NCI-H187 (cell line): ENCODE measurements at regions not wholly inside any gene's neighbourhood (a gene's known extent, or its start where the extent isn't known, plus 50 kb on each side); places are given as distances from the start of the nearest gene placed in this dataset.
A peak's percentile ranks its signal among the peaks of the same experiment; 100 is the strongest.
"Not testable (repeated sequence)": the region's sequence is repeated elsewhere in the genome, so short reads cannot be mapped to it uniquely, and the experiment has no call there.

ENCODE experiments used
- DNase-seq, 2 experiments: peaks; one replicate each; lab custom pipeline; 2025; lab: John Stamatoyannopoulos, UW

DNA sequence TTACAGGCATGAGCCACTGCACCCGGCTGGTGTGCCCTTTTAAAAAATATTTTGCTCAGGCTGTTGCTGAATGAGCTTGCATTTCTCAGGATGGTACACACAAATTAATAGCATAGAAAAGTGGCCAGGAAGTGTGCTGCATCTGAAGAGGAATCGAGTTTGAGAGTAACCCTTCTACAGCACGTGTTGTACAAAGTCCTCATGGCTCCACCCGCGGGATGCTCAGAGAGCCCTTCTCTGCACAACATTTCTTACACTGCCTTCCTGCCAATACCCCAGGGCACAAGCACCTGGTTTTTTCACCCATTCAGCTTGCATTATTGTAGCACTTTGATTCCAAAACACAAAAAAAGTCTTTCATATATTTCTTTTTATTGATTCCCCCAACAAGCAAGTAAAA lies 90.1 kb upstream of the NEDD4L start:
- no peak for DNase-seq

DNA sequence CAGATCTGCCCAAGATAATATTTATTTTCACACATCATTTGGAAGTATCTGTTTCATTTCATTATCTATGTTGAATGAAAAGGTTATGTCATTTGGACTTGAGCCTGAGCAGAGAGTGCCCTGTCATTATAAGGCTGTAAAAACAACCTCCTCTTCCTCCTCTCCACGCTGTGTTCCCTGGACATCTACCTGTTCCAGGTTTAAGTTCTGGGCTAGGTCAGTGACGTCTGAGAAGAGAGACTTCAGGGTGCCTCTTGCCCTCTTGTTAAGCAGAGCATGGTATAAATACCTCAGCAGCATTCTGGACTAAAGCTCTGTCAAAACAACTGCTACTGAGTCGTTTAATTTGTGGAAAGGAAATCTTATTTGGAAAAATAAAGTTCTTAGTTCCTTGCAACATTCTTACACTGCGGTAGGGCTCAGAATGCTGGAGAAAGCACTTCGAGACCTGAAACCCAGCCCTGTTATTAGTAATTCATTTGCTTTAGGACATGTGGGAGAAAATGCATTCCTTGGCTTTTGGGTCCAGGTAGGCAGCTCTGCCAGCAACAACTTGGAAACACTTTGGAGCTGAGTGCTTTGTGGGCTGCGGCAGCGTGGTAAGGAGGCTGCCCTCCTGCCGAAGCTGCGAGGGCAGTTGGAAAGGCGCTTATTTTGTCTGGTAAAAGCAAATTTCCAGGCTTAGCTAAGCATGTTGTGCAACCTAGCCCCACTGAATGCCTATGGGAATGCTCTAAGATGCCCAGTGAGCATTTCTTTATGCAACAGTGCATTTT lies 91.8 kb upstream of the NEDD4L start:
- no peak for DNase-seq

DNA sequence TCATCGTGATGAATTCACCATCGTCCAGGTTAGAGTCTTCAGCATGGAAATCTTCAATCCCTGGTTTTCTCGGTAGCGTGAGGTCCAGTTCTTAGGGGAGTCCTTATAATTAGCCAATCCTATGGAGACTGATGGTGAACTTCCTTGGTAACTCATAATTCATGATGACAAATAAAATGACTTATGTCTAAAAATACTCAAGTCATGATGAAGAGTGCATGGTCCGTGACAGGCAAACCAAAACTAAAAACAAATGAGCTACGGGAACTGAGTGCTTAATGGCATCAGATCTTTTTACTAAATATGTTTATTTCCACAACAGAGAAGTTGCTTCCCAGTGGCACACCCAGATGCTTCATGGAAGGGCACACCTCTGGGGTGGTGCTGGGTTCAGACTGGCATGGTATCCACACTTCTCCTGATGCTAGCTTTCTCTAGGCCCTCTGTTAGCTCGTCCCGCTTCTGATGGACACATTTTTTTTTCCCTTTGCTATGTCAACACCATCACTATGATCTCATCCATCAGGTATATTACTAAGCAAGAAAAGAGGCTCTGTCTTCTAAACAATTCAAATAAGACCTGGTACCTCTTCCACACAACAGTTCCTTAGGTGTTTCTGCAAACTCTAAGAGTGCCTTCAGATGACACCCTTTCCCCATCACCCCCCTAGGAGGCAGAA lies 92.8 kb upstream of the NEDD4L start:
- no peak for DNase-seq

DNA sequence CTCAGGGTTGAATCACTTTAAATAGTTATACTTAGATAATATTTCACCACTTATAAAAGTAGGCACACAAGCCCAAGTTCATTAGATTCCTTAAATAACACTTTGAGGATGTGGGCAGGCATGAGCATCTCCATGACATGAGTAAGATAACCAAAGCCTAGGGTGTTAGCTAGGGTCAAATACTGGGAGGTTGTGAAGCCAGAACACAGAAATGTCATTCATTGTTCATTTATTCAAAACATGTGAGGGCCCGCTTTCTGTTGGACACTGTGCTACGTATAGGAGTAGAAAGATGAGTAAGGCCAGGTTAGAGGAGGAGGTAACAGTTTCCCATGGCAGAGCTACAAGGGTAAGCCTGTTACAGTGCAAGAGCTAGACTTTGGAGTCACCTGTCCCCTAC lies 93.5 kb upstream of the NEDD4L start:
- DNase-seq = no peak

DNA sequence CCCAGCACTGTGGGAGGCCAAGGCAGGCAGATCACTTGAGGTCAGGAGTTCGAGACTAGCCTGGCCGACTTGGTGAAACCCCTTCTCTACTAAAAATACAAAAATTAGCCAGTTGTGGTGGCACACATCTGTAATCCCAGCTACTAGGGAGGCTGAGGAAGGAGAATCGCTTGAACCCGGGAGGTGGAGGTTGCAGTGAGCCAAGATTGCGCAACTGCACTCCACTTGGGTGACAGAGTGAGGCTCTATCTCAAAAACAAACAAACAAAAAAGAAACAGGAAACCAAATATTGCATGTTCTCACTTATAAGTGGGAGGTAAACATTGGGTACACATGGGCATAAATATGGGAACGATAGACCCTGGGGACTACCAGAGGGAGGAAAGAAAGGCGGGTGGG lies 94.7 kb upstream of the NEDD4L start:
- DNase-seq = not testable (repeated sequence)

DNA sequence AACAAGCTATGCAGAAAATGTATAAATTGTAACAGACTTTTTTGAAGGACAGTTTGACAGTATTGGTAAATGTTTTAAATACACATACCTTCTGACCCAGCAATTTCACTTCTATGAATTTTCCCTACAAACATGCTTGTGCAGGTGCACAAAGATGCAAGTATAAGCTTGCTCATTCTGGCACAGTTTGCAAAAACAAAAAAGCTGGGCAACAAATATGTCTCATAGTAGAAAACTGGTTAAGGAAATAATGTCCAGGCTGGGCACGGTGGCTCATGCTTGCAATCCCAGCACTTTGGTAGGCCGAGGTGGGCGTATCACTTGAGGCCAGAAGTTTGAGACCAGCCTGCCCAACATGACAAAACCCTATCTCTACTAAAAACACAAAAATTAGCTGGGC lies 96.9 kb upstream of the NEDD4L start:
- DNase-seq = no peak

DNA sequence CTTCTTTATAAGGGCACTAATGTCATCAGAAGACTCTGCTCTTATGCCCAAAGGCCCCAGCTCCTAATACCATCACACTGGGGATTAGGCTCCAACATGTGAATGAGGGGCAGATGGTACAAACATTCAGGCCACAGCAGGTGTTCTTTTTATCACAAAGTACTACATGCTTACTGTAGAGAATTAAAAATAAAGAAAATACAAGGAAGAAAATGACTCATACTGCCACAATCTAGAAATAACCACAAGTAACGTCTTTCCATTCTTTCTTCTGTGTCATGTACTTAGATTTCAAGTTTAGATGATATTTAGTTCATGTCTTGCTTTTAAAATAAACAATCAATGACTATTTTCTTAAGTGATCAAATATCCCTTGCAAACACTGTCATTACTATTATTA lies 100.3 kb upstream of the NEDD4L start:
- DNase-seq = no peak

DNA sequence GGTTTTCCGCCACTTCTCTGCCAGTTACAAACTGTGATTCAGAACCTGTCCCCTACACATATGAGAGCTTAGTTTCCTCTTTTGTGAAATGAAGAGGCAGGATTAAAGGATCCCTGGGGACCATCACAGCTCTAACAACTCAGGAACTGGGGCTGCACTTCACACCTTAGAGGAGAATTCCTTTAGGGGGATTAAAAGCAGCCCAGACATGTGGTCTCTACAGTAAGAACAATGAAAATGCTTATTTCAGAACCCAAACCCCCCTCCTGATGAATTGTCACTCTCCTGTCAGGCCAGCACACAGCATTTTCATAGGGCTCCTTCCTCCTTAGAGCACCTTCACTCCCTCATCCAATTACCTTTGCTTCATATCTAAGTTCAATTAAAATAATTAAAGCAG lies 101.5 kb upstream of the NEDD4L start:
- DNase-seq = no peak

DNA sequence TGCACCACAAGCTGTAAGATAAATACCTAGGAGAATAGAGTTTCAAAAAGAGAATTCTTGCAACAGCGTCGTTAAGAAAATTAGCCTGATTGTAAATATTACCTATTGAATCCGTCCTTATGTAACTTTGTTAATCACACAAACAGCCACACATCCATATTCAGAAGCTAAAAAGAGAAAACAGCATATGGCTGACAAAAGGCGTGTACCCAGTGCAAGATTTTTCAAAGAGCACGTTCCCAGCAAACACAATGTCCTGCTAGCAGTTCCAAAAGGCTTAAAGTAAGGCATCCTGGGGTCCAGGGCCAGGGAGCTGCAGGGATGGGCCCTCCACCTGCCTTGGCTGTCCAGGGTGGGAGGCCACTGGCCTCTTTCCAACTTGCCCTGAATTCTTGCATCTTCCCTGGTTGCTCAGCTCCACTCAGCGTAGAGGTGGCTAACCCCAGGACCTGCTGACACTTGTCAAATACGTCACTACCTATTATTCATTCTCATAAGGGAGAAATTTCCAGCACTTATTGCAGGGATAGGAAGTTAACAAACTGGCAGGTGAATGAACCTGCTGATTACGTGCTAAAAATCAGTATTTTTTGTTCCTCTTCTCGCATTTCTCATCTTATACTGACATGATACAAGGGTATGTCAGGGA lies 102.1 kb upstream of the NEDD4L start:
- DNase-seq = no peak

DNA sequence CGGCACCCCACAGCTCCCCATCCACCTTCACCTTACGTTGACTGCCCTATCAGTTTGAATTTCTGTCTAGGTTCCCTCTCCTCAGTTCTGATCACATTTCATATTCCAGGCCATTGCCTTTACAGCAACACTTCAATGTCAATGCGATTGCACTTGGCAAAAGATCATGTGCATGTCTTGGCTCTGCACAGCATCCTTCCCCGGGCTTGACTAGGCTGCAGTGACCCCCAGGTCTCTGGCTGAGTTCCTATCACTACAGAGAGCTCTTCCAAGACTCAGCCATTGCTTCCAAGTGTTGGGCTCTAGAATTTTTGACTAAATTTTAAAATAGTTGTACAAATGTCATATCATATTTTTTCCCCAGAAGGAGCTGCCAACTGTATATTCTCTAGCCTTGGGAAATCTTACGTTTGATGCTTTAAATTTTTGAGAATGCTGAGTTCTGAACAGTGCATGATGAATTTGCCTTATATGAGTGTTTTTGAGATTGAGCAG lies 103.8 kb upstream of the NEDD4L start:
- no peak for DNase-seq

DNA sequence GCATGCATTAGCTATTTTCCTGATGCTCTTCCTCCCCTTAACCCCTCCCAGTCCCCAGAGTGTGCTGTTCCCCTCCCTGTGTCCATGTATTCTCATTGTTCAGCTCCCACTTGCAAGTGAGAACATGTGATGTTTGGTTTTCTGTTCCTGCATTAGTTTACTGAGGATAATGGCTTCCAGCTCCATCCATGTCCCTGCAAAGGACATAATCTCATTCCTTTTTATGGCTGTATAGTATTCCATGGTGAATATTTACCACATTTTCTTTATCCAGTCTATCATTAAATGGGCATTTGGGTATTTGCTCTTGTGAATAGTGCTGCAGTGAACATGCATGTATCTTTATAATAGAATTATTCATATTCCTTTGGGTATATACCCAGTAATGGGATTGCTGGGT lies 109.7 kb upstream of the NEDD4L start:
- not testable (repeated sequence) for DNase-seq

DNA sequence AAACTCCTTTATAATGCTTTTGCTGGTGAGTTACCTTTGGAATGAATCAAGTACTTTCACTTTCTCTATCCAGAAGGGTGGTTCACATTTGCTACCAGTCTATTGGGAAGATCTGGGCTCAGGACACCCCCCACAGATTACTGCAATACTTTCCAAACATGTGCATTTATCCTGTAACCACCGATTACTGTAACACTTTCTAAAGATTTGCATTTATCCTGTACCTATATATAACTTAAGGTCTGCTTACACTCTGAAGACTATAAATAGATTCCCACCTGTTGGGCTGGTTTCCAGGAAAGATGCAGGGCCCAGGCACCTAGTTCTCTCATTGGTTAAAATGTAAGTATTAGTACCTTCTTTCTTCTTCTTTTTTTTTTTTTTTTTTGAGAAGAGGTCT lies 113.0 kb upstream of the NEDD4L start:
- no peak for DNase-seq

DNA sequence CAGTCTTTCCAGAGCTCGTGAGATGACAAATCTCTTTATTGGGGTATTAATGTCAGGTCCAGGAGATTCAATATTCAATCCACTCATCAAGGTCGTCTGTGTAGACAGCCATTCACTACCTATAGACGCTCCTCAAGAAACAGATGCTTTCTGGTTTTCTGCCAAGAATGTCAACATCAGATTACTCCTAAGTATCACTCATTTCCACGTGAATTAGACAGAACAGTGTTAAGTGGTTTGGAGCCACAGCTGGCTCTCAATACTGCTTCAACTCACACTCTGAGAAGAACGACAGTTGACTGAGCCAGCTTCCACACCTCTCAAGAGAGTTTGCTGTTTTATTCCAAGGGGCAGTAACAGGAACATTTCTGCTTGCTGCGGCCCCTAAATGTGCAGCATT lies 113.5 kb upstream of the NEDD4L start:
- DNase-seq = peak; percentile 24 to 78

DNA sequence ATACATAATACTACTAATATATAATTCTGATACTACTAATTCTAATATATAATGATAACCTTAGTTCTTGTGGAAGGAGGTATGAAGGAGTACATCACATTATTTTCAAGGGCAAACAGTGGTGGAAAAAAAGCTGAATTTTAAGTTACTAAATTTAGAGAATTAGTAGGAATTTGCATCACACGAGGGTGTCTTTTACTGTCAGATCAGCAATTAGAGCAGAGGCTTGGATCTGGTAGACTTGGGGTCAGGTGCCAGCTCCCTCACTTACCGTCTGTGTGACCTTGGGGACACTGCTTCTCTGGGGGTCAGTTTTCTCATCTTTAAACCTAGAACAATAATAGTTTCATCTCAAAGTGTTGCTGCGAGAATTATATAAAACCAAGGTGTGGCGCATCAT lies 114.1 kb upstream of the NEDD4L start:
- DNase-seq = no peak

DNA sequence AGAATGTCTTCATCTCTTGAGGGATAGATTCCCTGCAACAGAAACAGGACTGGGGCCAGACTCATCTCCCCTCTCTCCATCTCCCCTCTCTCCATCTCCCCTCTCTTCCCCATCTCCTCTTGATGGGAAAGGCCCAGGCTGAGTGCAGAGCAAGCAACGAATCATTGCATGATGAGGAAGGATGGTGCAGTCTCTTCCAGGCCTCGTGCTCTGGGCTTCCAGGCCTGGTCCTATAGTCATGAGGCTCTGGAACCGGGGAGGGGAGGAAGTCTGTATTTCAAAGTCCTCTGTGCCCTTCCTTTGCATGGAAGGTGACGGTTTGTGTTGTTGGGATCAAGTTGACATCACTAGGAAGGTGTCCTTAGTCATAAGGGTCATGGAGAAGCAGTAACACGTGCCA lies 115.6 kb upstream of the NEDD4L start:
- DNase-seq = no peak

DNA sequence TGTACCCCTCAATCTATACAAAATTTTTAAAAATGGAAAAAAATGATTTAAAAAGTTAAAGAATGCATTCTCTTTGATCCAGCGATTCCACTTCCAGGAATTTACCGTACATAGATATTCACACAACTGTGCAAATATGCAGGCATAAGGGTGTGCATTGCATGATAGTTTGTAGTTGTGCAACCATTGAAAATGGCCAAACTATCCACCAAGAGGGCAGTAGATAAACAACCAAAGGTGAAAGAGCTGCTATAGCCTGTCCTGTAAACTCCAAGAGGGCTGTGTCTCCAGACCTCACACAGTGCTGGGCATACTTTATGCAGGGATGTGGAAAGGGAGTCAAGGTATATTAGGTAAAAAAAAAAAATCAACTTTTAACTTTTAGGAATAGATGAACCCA lies 116.5 kb upstream of the NEDD4L start:
- DNase-seq = no peak

DNA sequence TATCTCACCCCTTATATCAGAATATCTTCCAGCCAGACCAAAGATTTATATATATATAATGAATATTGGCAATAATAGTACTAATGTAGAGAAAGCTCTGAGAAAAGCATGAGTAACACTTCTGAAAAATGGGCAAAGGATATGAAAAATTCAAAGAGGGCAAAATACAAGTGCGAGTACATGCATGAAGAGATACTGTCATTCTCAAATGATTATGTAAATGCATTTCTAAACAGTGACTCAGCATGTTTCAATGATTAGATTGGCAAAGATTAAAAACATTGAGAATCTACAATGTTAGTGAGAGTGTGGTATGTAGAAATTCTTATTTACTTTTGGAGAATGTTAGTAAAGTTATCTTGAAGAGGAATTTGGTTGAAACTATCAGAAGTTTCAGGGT lies 118.3 kb upstream of the NEDD4L start:
- DNase-seq = no peak

DNA sequence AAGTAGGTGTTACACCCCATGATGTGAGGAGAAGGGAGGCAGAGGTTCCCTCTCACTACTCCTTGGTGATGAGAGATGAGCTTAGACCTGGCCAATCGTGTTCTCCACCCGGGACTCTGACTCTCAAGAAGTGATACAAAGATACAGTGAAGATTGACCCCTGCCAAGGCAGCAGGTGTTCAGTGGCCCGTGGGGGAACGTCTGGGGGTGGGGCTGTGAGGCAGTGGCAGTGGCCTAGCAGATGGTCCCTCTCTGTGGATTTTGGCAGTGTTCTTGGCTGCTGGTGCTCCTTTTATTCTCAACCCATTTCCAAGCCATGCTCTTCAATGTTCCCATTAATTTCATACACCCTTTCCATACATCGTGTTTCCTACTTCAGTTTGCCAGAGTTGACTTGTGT lies 120.4 kb upstream of the NEDD4L start:
- DNase-seq = no peak

DNA sequence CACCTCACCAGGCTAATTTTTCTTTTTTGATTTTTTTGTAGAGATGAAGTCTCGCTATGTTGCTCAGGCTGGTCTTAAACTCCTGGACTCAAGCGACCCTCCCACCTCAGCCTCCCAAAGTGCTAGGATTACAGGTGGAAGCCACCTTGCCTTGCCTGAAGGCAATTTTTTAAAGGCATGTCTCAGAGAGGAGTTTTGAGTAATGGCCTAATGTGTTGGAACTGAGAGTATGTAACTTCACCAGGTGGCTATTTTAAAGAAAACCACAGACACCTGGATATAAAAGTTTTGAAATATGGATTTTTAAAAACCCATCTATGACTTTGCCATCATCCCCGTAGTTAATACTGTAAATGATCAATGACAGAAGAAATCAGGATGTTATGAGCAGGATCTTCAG lies 119.8 kb upstream of the ATP8B1 start:
- no peak for DNase-seq

DNA sequence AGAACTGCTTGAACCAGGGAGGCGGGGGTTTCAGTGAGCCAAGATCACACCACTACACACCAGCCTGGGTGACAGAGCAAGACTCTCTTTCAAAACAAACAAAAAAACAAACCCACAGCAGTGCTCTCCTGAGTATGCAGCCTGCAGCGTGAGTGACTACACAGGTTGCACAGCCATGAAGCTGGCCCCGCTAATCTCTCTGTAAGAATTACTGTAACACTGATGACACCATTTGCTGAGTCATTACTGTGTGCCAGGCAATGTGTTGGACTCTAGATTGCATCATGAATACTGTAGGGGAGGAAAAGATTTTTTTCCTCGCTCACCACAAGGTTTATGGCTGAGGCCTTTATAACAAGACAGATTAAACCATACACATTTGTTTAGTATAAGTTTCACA lies 118.6 kb upstream of the ATP8B1 start:
- no peak for DNase-seq

DNA sequence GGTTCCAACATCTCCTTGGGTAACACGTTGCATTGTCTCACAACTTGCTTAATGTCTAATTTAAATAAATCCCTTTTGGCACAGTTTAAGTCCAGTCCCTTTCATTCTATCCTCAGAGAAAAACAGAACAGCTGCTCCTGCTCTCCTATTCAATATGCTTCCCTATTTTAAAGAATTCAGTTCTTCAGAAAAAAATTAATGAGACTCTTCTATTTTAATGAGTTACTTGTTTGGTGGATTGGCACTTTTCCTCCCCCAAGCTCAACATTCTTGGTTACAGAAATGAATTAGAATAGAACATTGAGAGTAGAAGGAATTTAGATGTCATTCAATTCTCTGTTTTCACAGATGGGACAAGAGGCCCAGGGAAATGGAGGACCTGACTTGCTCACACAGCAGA lies 116.9 kb upstream of the ATP8B1 start:
- no peak for DNase-seq

DNA sequence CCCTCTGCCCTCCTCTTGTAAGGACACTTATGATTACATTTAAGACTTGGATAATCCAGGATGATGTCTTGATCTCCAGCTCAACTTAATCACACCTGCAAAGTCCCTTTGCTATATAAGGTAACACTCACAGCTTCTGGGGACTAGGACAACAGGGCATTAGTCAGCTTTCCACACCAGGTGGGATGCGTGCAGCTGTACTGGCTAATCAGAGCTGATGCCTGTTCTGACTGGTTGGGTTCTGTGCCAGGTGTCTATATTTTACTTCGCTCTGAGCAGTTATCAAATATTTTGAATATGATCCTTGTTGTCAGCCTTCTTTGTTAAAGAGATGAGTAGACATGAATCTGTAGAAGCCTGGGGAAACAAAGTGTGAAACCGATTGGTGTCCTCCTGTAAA lies 115.5 kb upstream of the ATP8B1 start:
- no peak for DNase-seq

DNA sequence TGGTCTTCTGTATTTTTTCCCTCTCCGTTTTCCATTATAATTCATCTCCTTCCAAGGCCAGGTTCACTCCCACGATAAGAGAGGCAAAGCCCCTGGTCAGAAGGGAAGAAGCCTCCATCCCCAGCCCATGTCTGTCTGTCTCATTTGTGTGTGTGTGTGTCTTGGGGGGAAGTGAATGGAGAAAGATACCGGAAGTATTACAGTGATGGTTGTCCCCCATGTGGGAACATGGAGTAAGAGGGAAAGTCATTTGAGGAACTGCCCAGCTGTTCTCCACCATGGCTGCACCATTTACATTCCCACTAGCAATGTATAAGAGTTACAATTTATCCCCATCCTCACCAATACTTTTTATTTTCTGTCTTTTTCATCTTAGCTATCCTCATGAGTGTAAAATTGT lies 113.6 kb upstream of the ATP8B1 start:
- DNase-seq = no peak
